AG10803 (cell line): ENCODE measurements at regions not wholly inside any gene's neighbourhood (a gene's known extent, or its start where the extent isn't known, plus 50 kb on each side); places are given as distances from the start of the nearest gene placed in this dataset.

Experiments
- DNase-seq: peaks from one replicate; pipeline ENCODE4 v3.0.0; 2010; ENCODE audit warnings: low read depth
- H3K4me3 ChIP-seq: 2 replicates; pipeline ENCODE4 v1.5.1; 2011; ENCODE audit warnings: mild to moderate bottlenecking, low read length, control low read depth
- CTCF ChIP-seq: conservative IDR thresholded peaks from 2 replicates; pipeline ENCODE4 v1.5.1; 2011; ENCODE audit warnings: mild to moderate bottlenecking, low read length, control low read depth, inconsistent platforms

GRCh38 chr11:42345933-42346332 lies 886.5 kb upstream of the LRRC4C start:
- H3K4me3 ChIP-seq: no peak overlapping the region
- no peak for TF ChIP-seq CTCF
- DNase-seq: no peak

- TF ChIP-seq CTCF: no peak
- H3K4me3 ChIP-seq: no peak overlapping the region
- DNase-seq: no peak
Observed at GRCh38 chr11:42363701-42364100, 904.2 kb upstream of the LRRC4C start.

GRCh38 chr11:42390116-42390515 lies 921.7 kb upstream of the API5 start:
- TF ChIP-seq CTCF: no peak
- no peak for DNase-seq

DNA sequence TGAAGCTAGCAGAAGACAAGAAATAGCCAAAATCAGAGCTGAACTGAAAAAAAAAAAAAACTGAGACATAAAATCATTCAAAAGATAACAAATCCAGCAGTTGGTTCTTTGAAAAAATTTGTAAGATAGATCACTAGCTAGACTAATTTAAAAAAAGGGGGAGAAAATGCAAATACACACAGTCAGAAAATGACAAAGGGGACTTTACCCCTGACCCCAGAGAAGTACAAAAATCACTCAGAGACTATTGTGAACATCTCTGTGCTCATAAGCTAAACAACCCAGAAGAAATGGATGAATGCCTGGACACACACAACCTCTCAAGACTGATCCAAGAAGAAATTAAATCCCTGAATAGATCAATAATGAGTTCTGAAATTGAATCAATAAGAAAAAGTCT lies 914.3 kb upstream of the API5 start:
- no peak for TF ChIP-seq CTCF
- no peak overlapping the region for H3K4me3 ChIP-seq
- no peak for DNase-seq

More at GRCh38 chr11:42390116-42390515, 921.7 kb upstream of the API5 start:
- no peak overlapping the region for H3K4me3 ChIP-seq

GRCh38 chr11:42407341-42407740 lies 904.5 kb upstream of the API5 start:
- H3K4me3 ChIP-seq: no peak overlapping the region
- no peak for DNase-seq
- no peak for TF ChIP-seq CTCF

DNA sequence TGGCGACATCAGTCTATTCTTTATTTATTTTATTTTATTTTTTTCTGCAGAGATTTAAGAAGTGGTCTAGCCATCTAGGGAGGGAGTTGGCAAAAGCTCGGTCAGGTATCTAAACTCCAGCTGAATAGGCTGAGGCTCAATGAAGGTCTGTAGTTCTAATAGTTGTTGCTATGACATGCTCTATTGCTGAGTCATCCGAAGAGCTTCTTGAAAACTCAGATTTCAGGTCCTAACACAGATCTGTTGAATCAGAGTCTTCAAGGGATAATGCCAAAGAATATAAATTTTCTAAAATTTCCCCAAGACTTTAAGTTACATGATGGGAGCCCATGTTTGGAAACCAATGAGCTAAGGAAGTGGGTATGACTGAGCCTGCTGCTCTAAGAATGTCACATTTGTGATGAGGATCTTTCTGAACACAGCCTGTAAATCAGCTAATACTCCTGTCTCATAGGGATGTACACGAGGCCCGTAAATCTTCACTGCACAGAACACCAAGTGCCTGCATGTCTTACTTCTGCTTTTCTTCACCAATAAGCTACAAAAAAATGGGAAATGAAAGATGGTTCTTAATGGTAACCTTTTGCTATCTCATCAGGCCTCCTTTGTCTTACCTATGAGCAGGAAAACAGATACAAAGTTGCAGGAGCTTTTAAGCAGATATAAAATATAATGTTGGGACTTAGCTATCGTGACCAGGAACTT lies 901.4 kb upstream of the API5 start:
- no peak for TF ChIP-seq CTCF
- no peak overlapping the region for H3K4me3 ChIP-seq
- DNase-seq: no peak

DNA sequence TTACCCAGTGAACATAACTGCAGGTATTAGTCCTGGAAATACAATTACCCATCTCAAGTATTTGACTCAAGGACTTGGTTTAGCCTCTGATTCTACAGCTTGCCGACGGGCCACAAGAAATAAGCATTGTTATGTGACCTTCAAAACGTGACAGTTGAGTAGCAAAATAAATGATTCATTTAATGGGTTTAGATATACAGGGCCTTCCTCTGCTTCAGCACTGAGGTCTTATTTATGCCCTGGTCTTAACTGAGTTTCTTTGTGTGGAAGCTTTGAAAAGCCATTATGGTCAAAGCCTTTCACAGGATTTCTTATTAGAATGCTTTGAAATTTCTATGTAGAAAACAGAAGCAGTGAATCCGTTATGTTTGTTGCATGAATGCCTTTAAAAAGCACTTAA lies 899.2 kb upstream of the API5 start:
- DNase-seq: no peak
- no peak overlapping the region for H3K4me3 ChIP-seq
- no peak for TF ChIP-seq CTCF
